CD4-positive, alpha-beta T cell (primary cell): ENCODE measurements at regions not wholly inside any gene's neighbourhood (a gene's known extent, or its start where the extent isn't known, plus 50 kb on each side); places are given as distances from the start of the nearest gene placed in this dataset.

Source experiments
- ATAC-seq: fragments of 200-7000 bp; cut with Tn5 transposase; one replicate; pipeline ENCODE4 v1.10.0; 2022; ENCODE audit warnings: mild to moderate bottlenecking; ENCODE audit not compliant: poor library complexity
- CTCF ChIA-PET: fragments of 350-600 bp; sonication (Branson Sonifier 250); formaldehyde crosslinking; loops from one replicate; lab custom pipeline; 2021; ENCODE audit warnings: antibody characterized with exemption, inconsistent platforms; lab: Charles Lee
- POLR2A ChIA-PET: fragments of 350-600 bp; sonication (Branson Sonifier 250); formaldehyde crosslinking; loops from one replicate; lab custom pipeline; 2021; ENCODE audit warnings: antibody characterized with exemption, inconsistent platforms; lab: Charles Lee
- DNase-seq, 14 experiments: peaks; one replicate each; pipeline ENCODE4 v3.0.0-alpha.2; 2013 to 2020; ENCODE audit warnings: mixed read lengths in 2 of 14
- H3K27ac ChIP-seq, 2 donors: one replicate each; pipeline versions ENCODE4 v1.5.1 to v1.7.0; 2013; ENCODE audit warnings: low read length in 2 of 2, low read depth in 1 of 2, mild to moderate bottlenecking in 1 of 2
- H3K27me3 ChIP-seq, 2 experiments: 1 replicate in 1 of 2; 2 replicates in 1 of 2; pipeline versions ENCODE4 v1.6.1 to v1.7.0; 2013; ENCODE audit warnings: low read length in 2 of 2, control low read depth in 1 of 2, mild to moderate bottlenecking in 1 of 2, moderate library complexity in 1 of 2; ENCODE audit not compliant: insufficient read depth in 2 of 2, control insufficient read depth in 1 of 2
- H3K36me3 ChIP-seq: one replicate; pipeline ENCODE4 v1.6.1; 2013; ENCODE audit warnings: low read length, control low read depth; ENCODE audit not compliant: insufficient read depth
- H3K4me1 ChIP-seq: one replicate; pipeline ENCODE4 v1.6.1; 2013; ENCODE audit warnings: low read length, control low read depth; ENCODE audit not compliant: insufficient read depth
- H3K4me3 ChIP-seq: one replicate; pipeline ENCODE4 v1.5.1; 2013; ENCODE audit warnings: mild to moderate bottlenecking, low read length, moderate library complexity
- H3K9me3 ChIP-seq, 2 experiments: 1 replicate in 1 of 2; 2 replicates in 1 of 2; pipeline versions ENCODE4 v1.6.1 to v1.7.0; 2013; ENCODE audit warnings: low read length in 2 of 2, mild to moderate bottlenecking in 2 of 2, control low read depth in 1 of 2, moderate library complexity in 1 of 2; ENCODE audit not compliant: control insufficient read depth in 1 of 2, insufficient read depth in 1 of 2
- H3K27ac Mint-ChIP-seq: one replicate; pipeline ENCODE4 v1.8.0; 2020; ENCODE audit warnings: mixed read lengths
- H3K27me3 Mint-ChIP-seq: one replicate; pipeline ENCODE4 v1.8.0; 2021; ENCODE audit warnings: mixed read lengths
- H3K36me3 Mint-ChIP-seq: one replicate; pipeline ENCODE4 v1.8.0; 2021; ENCODE audit warnings: low read depth, mixed read lengths
- H3K4me1 Mint-ChIP-seq: one replicate; pipeline ENCODE4 v1.8.0; 2021; ENCODE audit warnings: low read depth, mixed read lengths
- H3K4me3 Mint-ChIP-seq: one replicate; pipeline ENCODE4 v1.8.0; 2020; ENCODE audit warnings: mild to moderate bottlenecking, mixed read lengths
- H3K9me3 Mint-ChIP-seq: one replicate; pipeline ENCODE4 v1.8.0; 2020; ENCODE audit warnings: mixed read lengths
- intact Hi-C, 2 experiments: fragments of 100-400 bp; cut with DNase I in 1 of 2; cut with micrococcal nuclease in 1 of 2; formaldehyde crosslinking; loops; one replicate each; pipeline versions ENCODE4 v1.15.1 to v1.9.0; 2023 to 2025; cut with DNase I, micrococcal nuclease
- TF ChIP-seq, protein P1 (sequence below): fragments of 200-600 bp; IDR thresholded peaks from one replicate; pipeline ENCODE4 v1.8.0; 2022; ENCODE audit warnings: antibody characterized with exemption, mild to moderate bottlenecking

GRCh38 chr7:153006911-153007310 is 247.4 kb downstream of the ACTR3B start:
- Histone ChIP-seq H3K27me3 (no peaks in the 10 kb centered on the region), H3K27ac (no peak overlapping the region), H3K9me3 (peaks cover 0 to 5% of the 10 kb centered on the region in 2 experiments), H3K4me1 (no peaks in the 10 kb centered on the region), H3K36me3 (no peaks in the 10 kb centered on the region), H3K4me3 (no peak overlapping the region)
- no peak overlapping the region for H3K27ac Mint-ChIP-seq
- TF ChIP-seq, protein P1, sequence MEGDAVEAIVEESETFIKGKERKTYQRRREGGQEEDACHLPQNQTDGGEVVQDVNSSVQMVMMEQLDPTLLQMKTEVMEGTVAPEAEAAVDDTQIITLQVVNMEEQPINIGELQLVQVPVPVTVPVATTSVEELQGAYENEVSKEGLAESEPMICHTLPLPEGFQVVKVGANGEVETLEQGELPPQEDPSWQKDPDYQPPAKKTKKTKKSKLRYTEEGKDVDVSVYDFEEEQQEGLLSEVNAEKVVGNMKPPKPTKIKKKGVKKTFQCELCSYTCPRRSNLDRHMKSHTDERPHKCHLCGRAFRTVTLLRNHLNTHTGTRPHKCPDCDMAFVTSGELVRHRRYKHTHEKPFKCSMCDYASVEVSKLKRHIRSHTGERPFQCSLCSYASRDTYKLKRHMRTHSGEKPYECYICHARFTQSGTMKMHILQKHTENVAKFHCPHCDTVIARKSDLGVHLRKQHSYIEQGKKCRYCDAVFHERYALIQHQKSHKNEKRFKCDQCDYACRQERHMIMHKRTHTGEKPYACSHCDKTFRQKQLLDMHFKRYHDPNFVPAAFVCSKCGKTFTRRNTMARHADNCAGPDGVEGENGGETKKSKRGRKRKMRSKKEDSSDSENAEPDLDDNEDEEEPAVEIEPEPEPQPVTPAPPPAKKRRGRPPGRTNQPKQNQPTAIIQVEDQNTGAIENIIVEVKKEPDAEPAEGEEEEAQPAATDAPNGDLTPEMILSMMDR = no peak
- intact Hi-C loops = no loop called here
- no peak for DNase-seq
- no peak overlapping the region for H3K4me3 Mint-ChIP-seq
- H3K9me3 Mint-ChIP-seq = no peaks in the 10 kb centered on the region
- no peak for ATAC-seq
- H3K4me1 Mint-ChIP-seq = no peaks in the 10 kb centered on the region
- CTCF ChIA-PET = no interaction called here
- H3K27me3 Mint-ChIP-seq = no peaks in the 10 kb centered on the region
- POLR2A ChIA-PET = no interaction called here
- no peaks in the 10 kb centered on the region for H3K36me3 Mint-ChIP-seq

DNA sequence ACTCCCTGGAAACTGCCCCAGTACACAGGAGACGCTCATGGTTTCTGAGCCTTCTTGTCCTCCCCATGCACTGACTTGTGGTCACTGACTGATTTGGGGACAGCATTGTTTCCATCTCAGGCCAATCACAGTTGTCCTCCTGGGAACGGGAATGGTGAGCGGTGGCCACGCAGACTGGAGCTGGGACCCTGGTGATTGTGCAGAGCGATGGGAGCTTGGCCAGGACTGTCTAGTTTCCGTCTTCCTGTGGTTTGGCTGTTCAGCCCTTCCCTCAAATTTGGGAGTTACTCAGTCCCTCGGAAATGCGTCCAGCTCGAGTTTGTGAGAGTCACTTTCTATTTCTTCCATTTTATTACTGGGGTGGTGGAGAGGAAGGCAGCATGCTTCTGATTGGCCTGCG is 250.9 kb downstream of the ACTR3B start:
- Mint-ChIP-seq H3K36me3 (no peaks in the 10 kb centered on the region), H3K9me3 (no peaks in the 10 kb centered on the region), H3K4me3 (no peak overlapping the region), H3K4me1 (no peaks in the 10 kb centered on the region), H3K27ac (no peak overlapping the region), H3K27me3 (no peaks in the 10 kb centered on the region)
- TF ChIP-seq, protein P1 = no peak
- no peaks in the 10 kb centered on the region for H3K4me1 ChIP-seq
- H3K9me3 ChIP-seq = no peaks in the 10 kb centered on the region
- no peak for ATAC-seq
- intact Hi-C loops = no loop called here
- CTCF ChIA-PET = no interaction called here
- POLR2A ChIA-PET = no interaction called here
- H3K4me3 ChIP-seq = no peak overlapping the region
- no peak for DNase-seq
- H3K27ac ChIP-seq = no peak overlapping the region
- no peaks in the 10 kb centered on the region for H3K27me3 ChIP-seq
- no peaks in the 10 kb centered on the region for H3K36me3 ChIP-seq

DNA sequence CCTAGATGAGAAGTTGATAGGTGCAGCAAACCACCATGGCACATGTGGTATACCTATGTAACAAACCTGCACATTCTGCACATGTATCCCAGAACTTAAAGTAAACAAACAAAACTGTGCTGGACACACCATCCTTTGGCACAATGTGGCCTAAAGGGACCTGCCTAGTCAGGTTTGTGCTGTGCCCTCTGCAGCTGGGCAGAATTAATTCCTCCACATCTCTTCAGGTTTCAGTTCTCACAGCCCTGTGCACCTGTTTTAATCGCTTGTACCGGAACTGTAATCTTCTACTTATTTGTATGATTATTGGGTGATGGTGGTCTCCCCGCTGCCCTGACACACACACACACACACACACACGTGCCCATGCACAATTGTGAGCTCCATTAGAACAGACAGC is 252.7 kb downstream of the ACTR3B start:
- no peaks in the 10 kb centered on the region for H3K36me3 ChIP-seq
- no peaks in the 10 kb centered on the region for H3K9me3 Mint-ChIP-seq
- no peaks in the 10 kb centered on the region for H3K9me3 ChIP-seq
- no peaks in the 10 kb centered on the region for H3K4me1 Mint-ChIP-seq
- H3K27me3 Mint-ChIP-seq = no peaks in the 10 kb centered on the region
- no peak overlapping the region for H3K4me3 ChIP-seq
- no peak overlapping the region for H3K27ac ChIP-seq
- ChIA-PET CTCF (no interaction called here), POLR2A (no interaction called here)
- ATAC-seq (no peak), DNase-seq (no peak)
- H3K27me3 ChIP-seq = no peaks in the 10 kb centered on the region
- intact Hi-C loops = no loop called here
- H3K27ac Mint-ChIP-seq = no peak overlapping the region
- TF ChIP-seq, protein P1 = no peak
- H3K36me3 Mint-ChIP-seq = no peaks in the 10 kb centered on the region
- H3K4me1 ChIP-seq = no peaks in the 10 kb centered on the region
- H3K4me3 Mint-ChIP-seq = no peak overlapping the region
